IMR-90 (cell line): ENCODE measurements at regions not wholly inside any gene's neighbourhood (a gene's known extent, or its start where the extent isn't known, plus 50 kb on each side); places are given as distances from the start of the nearest gene placed in this dataset.

ENCODE experiments used
- CTCF ChIP-seq: conservative IDR thresholded peaks from 2 replicates; pipeline ENCODE4 v1.5.1; 2012; ENCODE audit warnings: mild to moderate bottlenecking, low read depth, low read length, improper control_type of control experiment
- MXI1 ChIP-seq: IDR thresholded peaks from 2 replicates; pipeline ENCODE4 v1.6.1; 2012; ENCODE audit warnings: low read depth, mild to moderate bottlenecking, low read length, moderate library complexity, borderline replicate concordance
- POLR2A ChIP-seq: IDR thresholded peaks from 2 replicates; pipeline ENCODE4 v1.6.1; 2012; ENCODE audit warnings: mild to moderate bottlenecking, low read depth, low read length
- RCOR1 ChIP-seq: IDR thresholded peaks from 2 replicates; pipeline ENCODE4 v1.6.1; 2012; ENCODE audit warnings: mild to moderate bottlenecking, low read length, improper control_type of control experiment; ENCODE audit not compliant: insufficient replicate concordance

- TF ChIP-seq CTCF: no peak
- no peak for TF ChIP-seq POLR2A
- TF ChIP-seq RCOR1: no peak
- TF ChIP-seq MXI1: no peak
Measured at GRCh38 chr5:61263072-61263471, 69.0 kb upstream of the ZSWIM6 start.
